PC-9 (cell line): ENCODE measurements at regions not wholly inside any gene's neighbourhood (a gene's known extent, or its start where the extent isn't known, plus 50 kb on each side); places are given as distances from the start of the nearest gene placed in this dataset.

Experiments used
- EZH2 ChIP-seq: fragments of 200-600 bp; sonication (generic); IDR thresholded peaks from 2 replicates; pipeline ENCODE4 v1.8.0; 2017; ENCODE audit warnings: antibody characterized with exemption, low read depth
- TF ChIP-seq, protein P1 (sequence below): fragments of 200-600 bp; sonication (generic); conservative IDR thresholded peaks from 2 replicates; pipeline ENCODE4 v1.6.1; 2017; ENCODE audit warnings: mixed run types, antibody characterized with exemption, mild to moderate bottlenecking, moderate library complexity

DNA sequence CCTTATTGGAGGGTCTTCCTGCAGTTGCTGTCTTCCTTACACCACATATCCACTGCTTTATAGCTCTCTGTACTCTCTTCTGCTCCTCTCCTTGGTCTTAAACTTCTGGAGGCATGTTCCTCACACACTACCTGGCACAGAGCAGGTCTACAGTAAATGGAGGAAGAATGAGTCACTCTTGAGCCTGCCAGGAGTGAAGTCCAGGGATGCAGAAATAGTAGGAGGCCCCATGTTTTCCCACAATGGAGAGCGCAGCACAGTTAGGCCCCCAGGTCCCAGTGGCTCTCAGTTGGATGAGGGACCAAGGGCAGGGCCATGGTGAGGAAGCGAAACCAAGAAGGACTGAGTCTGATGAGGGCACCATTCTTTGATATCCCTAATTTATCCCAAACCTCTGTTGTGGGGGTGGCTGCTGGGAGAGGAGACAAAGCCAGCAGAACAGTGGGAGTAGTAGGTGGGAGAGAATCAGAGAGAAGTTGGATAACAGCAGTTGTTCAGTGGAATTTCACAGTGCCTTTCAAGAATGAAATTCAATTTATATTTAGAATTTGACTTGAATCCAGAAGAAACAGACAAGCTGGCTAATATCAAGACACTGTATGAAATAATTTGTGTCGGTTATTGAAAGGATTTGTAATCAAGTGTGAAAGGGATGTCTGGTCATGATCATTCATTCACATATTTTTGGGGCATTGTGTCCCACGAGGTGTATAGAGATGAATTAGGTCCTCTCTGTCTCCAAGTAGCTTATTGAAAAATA, 187.8 kb downstream of the HIPK3 start:
- TF ChIP-seq, protein P1, sequence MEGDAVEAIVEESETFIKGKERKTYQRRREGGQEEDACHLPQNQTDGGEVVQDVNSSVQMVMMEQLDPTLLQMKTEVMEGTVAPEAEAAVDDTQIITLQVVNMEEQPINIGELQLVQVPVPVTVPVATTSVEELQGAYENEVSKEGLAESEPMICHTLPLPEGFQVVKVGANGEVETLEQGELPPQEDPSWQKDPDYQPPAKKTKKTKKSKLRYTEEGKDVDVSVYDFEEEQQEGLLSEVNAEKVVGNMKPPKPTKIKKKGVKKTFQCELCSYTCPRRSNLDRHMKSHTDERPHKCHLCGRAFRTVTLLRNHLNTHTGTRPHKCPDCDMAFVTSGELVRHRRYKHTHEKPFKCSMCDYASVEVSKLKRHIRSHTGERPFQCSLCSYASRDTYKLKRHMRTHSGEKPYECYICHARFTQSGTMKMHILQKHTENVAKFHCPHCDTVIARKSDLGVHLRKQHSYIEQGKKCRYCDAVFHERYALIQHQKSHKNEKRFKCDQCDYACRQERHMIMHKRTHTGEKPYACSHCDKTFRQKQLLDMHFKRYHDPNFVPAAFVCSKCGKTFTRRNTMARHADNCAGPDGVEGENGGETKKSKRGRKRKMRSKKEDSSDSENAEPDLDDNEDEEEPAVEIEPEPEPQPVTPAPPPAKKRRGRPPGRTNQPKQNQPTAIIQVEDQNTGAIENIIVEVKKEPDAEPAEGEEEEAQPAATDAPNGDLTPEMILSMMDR = no peak
- TF ChIP-seq EZH2 = no peak
